WTC11 (cell line): ENCODE measurements at regions not wholly inside any gene's neighbourhood (a gene's known extent, or its start where the extent isn't known, plus 50 kb on each side); places are given as distances from the start of the nearest gene placed in this dataset.

ENCODE experiments used
- ETV6 ChIP-seq: sonication (generic); formaldehyde crosslinking; IDR thresholded peaks from 2 replicates; pipeline ENCODE4 v1.8.1; 2022; ENCODE audit warnings: mild to moderate bottlenecking, missing genetic modification reagents
- GABPB1 ChIP-seq: sonication (generic); formaldehyde crosslinking; IDR thresholded peaks from 2 replicates; pipeline ENCODE4 v1.8.1; 2023; ENCODE audit warnings: mild to moderate bottlenecking, missing genetic modification reagents
- KAT7 ChIP-seq: sonication (generic); formaldehyde crosslinking; IDR thresholded peaks from 2 replicates; pipeline ENCODE4 v1.8.1; 2023; ENCODE audit warnings: missing genetic modification reagents, mild to moderate bottlenecking, borderline replicate concordance
- SMAD3 ChIP-seq: sonication (generic); formaldehyde crosslinking; IDR thresholded peaks from 2 replicates; pipeline ENCODE4 v1.8.0; 2022; ENCODE audit warnings: missing genetic modification reagents, mild to moderate bottlenecking, borderline replicate concordance
- TF ChIP-seq, protein P1 (sequence below): sonication (generic); formaldehyde crosslinking; IDR thresholded peaks from 2 replicates; pipeline ENCODE4 v1.8.0; 2022; ENCODE audit warnings: mild to moderate bottlenecking, missing genetic modification reagents
- TF ChIP-seq, protein P2 (sequence below): fragments of 200-600 bp; IDR thresholded peaks from 2 replicates; pipeline ENCODE4 v1.8.0; 2022; ENCODE audit warnings: antibody characterized with exemption

DNA sequence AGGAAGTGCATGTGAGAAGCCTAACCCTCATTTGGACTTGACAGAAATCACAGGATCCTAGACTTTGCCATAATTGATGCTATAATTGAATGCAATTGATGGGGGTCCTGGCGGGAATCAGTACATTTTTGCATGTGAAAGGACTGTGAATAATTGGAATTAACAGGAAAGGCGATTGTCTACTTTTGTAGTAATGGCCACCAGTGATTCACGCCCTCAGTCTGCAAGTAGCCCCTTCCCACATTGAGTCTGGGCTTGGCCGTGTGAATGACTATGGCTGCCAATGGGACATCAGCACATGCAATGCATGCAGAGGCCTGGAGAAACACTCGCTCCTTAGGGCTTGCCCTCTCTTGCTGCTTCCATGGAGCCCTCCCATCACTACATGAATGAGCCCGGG is 107.8 kb upstream of the OSMR start:
- TF ChIP-seq, protein P1, sequence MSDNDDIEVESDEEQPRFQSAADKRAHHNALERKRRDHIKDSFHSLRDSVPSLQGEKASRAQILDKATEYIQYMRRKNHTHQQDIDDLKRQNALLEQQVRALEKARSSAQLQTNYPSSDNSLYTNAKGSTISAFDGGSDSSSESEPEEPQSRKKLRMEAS (CRISPR knock-in tag) = no peak
- no peak for TF ChIP-seq SMAD3
- no peak for TF ChIP-seq ETV6 (CRISPR knock-in tag)
- TF ChIP-seq, protein P2, sequence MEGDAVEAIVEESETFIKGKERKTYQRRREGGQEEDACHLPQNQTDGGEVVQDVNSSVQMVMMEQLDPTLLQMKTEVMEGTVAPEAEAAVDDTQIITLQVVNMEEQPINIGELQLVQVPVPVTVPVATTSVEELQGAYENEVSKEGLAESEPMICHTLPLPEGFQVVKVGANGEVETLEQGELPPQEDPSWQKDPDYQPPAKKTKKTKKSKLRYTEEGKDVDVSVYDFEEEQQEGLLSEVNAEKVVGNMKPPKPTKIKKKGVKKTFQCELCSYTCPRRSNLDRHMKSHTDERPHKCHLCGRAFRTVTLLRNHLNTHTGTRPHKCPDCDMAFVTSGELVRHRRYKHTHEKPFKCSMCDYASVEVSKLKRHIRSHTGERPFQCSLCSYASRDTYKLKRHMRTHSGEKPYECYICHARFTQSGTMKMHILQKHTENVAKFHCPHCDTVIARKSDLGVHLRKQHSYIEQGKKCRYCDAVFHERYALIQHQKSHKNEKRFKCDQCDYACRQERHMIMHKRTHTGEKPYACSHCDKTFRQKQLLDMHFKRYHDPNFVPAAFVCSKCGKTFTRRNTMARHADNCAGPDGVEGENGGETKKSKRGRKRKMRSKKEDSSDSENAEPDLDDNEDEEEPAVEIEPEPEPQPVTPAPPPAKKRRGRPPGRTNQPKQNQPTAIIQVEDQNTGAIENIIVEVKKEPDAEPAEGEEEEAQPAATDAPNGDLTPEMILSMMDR = no peak
- no peak for TF ChIP-seq KAT7
- no peak for TF ChIP-seq GABPB1 (CRISPR knock-in tag)
